GM12878 (cell line): ENCODE measurements at regions not wholly inside any gene's neighbourhood (a gene's known extent, or its start where the extent isn't known, plus 50 kb on each side); places are given as distances from the start of the nearest gene placed in this dataset.

Experiments used
- ATAC-seq: fragments of 200-7000 bp; cut with Tn5 transposase; 3 replicates; pipeline ENCODE4 v1.9.1; 2020; ENCODE audit warnings: mild to moderate bottlenecking, moderate library complexity
- BruUV-seq: library from RNA; stranded (reverse); fragments of 400-500 nt; replicated peaks from 2 replicates; lab custom pipeline; 2021; lab: Mats Ljungman, UMichigan
- CTCF ChIA-PET: fragments of 300-600 bp; sonication (Branson Sonifier 250); formaldehyde crosslinking; extraction: SDS; loops from one replicate; lab custom pipeline; 2021; ENCODE audit warnings: inconsistent platforms; lab: Yijun Ruan, JAX
- POLR2A ChIA-PET: fragments of 350-600 bp; formaldehyde crosslinking; extraction: SDS; loops from one replicate; lab custom pipeline; 2021; ENCODE audit warnings: inconsistent platforms; lab: Charles Lee
- RAD21 ChIA-PET: fragments of 300-600 bp; sonication (Branson Sonifier 250); formaldehyde crosslinking; loops from one replicate; lab custom pipeline; 2023; ENCODE audit warnings: antibody characterized with exemption; ENCODE audit not compliant: unreplicated experiment; lab: Charles Lee
- SMC1A ChIA-PET: fragments of 300-600 bp; sonication (Branson Sonifier 250); formaldehyde crosslinking; loops from one replicate; lab custom pipeline; 2023; ENCODE audit not compliant: unreplicated experiment, uncharacterized antibody; lab: Charles Lee
- DNase-seq: peaks from one replicate; pipeline ENCODE4 v3.0.0-alpha.2; 2011; ENCODE audit warnings: low read depth, low spot score
- FAIRE-seq: peaks from 3 replicates; lab custom pipeline; 2011; peaks lifted over from hg19 to GRCh38; lab: Jason Lieb, UNC
- H2AFZ ChIP-seq: 2 replicates; pipeline ENCODE4 v1.6.0; 2011; ENCODE audit warnings: low read depth, low read length, control low read depth; ENCODE audit not compliant: control insufficient read depth
- H3K27ac ChIP-seq: 2 replicates; pipeline ENCODE4 v1.5.1; 2011; ENCODE audit warnings: control low read depth; ENCODE audit not compliant: control insufficient read depth, insufficient read depth
- H3K27me3 ChIP-seq, 2 experiments: replicated peaks in 1 of 2; 2 replicates each; pipeline versions ENCODE4 v1.6.0 to v1.6.1; 2011; ENCODE audit warnings: low read length in 1 of 2; ENCODE audit not compliant: control insufficient read depth in 2 of 2, insufficient read depth in 2 of 2
- H3K36me3 ChIP-seq, 2 experiments: 2 replicates each; pipeline ENCODE4 v1.5.1; 2011; ENCODE audit warnings: low read length in 1 of 2; ENCODE audit not compliant: control insufficient read depth in 2 of 2, insufficient read depth in 2 of 2
- H3K4me1 ChIP-seq: 2 replicates; pipeline ENCODE4 v1.6.1; 2011; ENCODE audit warnings: mild to moderate bottlenecking, low read length, moderate library complexity, mixed read lengths; ENCODE audit not compliant: control insufficient read depth, insufficient read depth
- H3K4me2 ChIP-seq: 2 replicates; pipeline ENCODE4 v1.6.0; 2011; ENCODE audit warnings: control low read depth; ENCODE audit not compliant: control insufficient read depth, insufficient read depth
- H3K4me3 ChIP-seq: fragments of 200-600 bp; sonication (generic); 2 replicates; pipeline ENCODE4 v1.5.1; 2016
- H3K79me2 ChIP-seq: 2 replicates; pipeline ENCODE4 v1.6.0; 2011; ENCODE audit warnings: low read length; ENCODE audit not compliant: control insufficient read depth, insufficient read depth
- H3K9ac ChIP-seq: 2 replicates; pipeline ENCODE4 v1.8.0; 2011; ENCODE audit warnings: low read length, control low read depth, mixed read lengths; ENCODE audit not compliant: control insufficient read depth, insufficient read depth
- H3K9me3 ChIP-seq: replicated peaks from 3 replicates; pipeline ENCODE4 v1.5.1; 2011; ENCODE audit warnings: mild to moderate bottlenecking, low read length; ENCODE audit not compliant: control insufficient read depth, insufficient read depth
- H4K20me1 ChIP-seq: 2 replicates; pipeline ENCODE4 v1.6.0; 2011; ENCODE audit not compliant: control insufficient read depth, insufficient read depth
- CEBPZ ChIP-seq: fragments of 150-350 bp; IDR thresholded peaks from 2 replicates; pipeline ENCODE4 v1.6.1; 2016; ENCODE audit warnings: low read depth, low read length
- E2F8 ChIP-seq: fragments of 450-650 bp; IDR thresholded peaks from 2 replicates; pipeline ENCODE4 v1.6.1; 2018; ENCODE audit warnings: mild to moderate bottlenecking, low read depth, moderate library complexity; ENCODE audit not compliant: partially characterized antibody
- ETV6 ChIP-seq, 2 experiments: fragments of 450-650 bp in 1 of 2; IDR thresholded peaks in 1 of 2; conservative IDR thresholded peaks in 1 of 2; 2 replicates each; pipeline ENCODE4 v1.6.1; 2014; ENCODE audit warnings: antibody characterized with exemption in 1 of 2, borderline replicate concordance in 1 of 2, low read depth in 1 of 2, mild to moderate bottlenecking in 1 of 2, moderate library complexity in 1 of 2
- HDGF ChIP-seq: fragments of 450-650 bp; IDR thresholded peaks from 2 replicates; pipeline ENCODE4 v1.6.1; 2016; ENCODE audit warnings: antibody characterized with exemption
- ZBED1 ChIP-seq: IDR thresholded peaks from 2 replicates; pipeline ENCODE4 v1.6.1; 2016; ENCODE audit warnings: borderline replicate concordance
- WGBS: methylation state at CpG from one replicate; pipeline ENCODE4 v1.1.6; 2016; ENCODE audit warnings: low lambda C conversion rate; ENCODE audit not compliant: insufficient replicate concordance, insufficient coverage; ENCODE audit errors: missing lambda C conversion rate; 5-methylcytosine and 5-hydroxymethylcytosine counted together
- in situ Hi-C: fragments of 300-500 bp; cut with MboI; formaldehyde crosslinking; loops from 9 replicates; pipeline ENCODE4 v1.14.3; 2018; ENCODE audit warnings: mixed read lengths
- intact Hi-C: fragments of 100-400 bp; cut with micrococcal nuclease; formaldehyde crosslinking; loops from one replicate; pipeline ENCODE4 v1.14.2; 2022; ENCODE audit not compliant: unreplicated experiment
- TF ChIP-seq, protein P1 (sequence below): IDR thresholded peaks from 2 replicates; pipeline ENCODE4 v1.6.1; 2011; ENCODE audit warnings: borderline replicate concordance, low read depth, mild to moderate bottlenecking, moderate library complexity, mixed read lengths, low read length; ENCODE audit not compliant: insufficient read depth; ENCODE audit errors: extremely low read length
- TF ChIP-seq, protein P2 (sequence below): IDR thresholded peaks from 2 replicates; pipeline ENCODE4 v1.6.1; 2011; ENCODE audit warnings: borderline replicate concordance, low read depth, mild to moderate bottlenecking, moderate library complexity, low read length; ENCODE audit not compliant: insufficient read depth, poor library complexity, severe bottlenecking

- RAD21 ChIA-PET: no interaction called here
- intact Hi-C loops: no loop called here
- 23% methylated on average over 7 of the region's 7 CpGs for WGBS
- no peaks in the 10 kb centered on the region for H4K20me1 ChIP-seq
- no peaks in the 10 kb centered on the region for H3K4me1 ChIP-seq
- H3K9ac ChIP-seq: no peak overlapping the region
- H3K9me3 ChIP-seq: no peaks in the 10 kb centered on the region; the same call in 2 of the 3 replicates
- BruUV-seq: no TSS peak
- no peaks in the 10 kb centered on the region for H3K79me2 ChIP-seq
- no peaks in the 10 kb centered on the region for H3K36me3 ChIP-seq
- in situ Hi-C loops: no loop called here
- no peak overlapping the region for H3K4me2 ChIP-seq
- H3K27ac ChIP-seq: no peak overlapping the region
- no peaks in the 10 kb centered on the region for H3K27me3 ChIP-seq
- H3K4me3 ChIP-seq: no peak overlapping the region
- FAIRE-seq: no peak
- no peak overlapping the region for H2AFZ ChIP-seq
- no peak for TF ChIP-seq E2F8
- peak in 1 of 2 experiments; percentile 29; a peak in 1 of 4 replicates for TF ChIP-seq ETV6 (conservative IDR thresholded peaks at IDR 0.05 in 1 of 2, IDR thresholded peaks at IDR 0.05 in 1 of 2; ENCODE audit: borderline replicate concordance in 1 of 2, low read depth in 1 of 2)
- CTCF ChIA-PET: no interaction called here
- DNase-seq: no peak
- SMC1A ChIA-PET: no interaction called here
- ATAC-seq: no peak
- POLR2A ChIA-PET: no interaction called here
These were observed 680.2 kb upstream of the GHITM start for GRCh38 chr10:83459124-83459523.

DNA sequence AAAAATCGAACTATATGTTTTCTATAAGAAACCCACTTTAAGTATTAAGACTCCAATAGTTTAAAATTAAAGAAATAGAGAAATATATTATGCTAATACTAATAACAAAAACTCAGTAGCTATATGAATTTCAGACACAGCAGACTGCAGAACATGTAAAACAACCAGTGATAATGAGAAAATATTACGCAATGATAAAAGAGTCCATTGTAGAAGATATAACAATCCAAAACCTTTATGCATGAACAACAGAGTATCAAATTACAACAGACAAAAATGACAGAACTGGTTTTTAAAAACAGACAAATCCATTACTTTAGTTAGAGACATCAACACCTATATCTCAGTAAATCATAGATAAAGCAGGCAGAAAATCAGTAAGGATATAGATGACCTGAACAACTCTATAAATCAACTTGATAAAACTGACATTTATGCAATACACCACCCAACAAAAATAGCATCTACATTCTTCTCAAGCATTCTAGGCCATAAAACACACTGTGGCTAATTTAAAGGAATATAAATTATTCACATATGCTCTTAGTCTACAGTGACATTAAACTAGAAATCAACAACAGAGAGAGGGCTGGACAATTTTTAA lies 669.5 kb upstream of the GHITM start:
- Histone ChIP-seq H3K36me3 (no peaks in the 10 kb centered on the region), H3K4me3 (no peak overlapping the region), H3K27me3 (no peaks in the 10 kb centered on the region), H3K9ac (no peak overlapping the region), H3K79me2 (no peaks in the 10 kb centered on the region), H3K4me1 (no peaks in the 10 kb centered on the region), H3K9me3 (no peaks in the 10 kb centered on the region), H3K27ac (no peak overlapping the region), H4K20me1 (no peaks in the 10 kb centered on the region), H3K4me2 (no peak overlapping the region), H2AFZ (no peak overlapping the region)
- DNase-seq (no peak), FAIRE-seq (no peak), ATAC-seq (no peak)
- ChIA-PET RAD21 (no interaction called here), POLR2A (no interaction called here), CTCF (no interaction called here), SMC1A (no interaction called here)
- no TSS peak for BruUV-seq
- intact Hi-C loops (no loop called here), in situ Hi-C loops (no loop called here)
- 17% methylated on average over 2 of the region's 2 CpGs for WGBS
- TF ChIP-seq, protein P1, sequence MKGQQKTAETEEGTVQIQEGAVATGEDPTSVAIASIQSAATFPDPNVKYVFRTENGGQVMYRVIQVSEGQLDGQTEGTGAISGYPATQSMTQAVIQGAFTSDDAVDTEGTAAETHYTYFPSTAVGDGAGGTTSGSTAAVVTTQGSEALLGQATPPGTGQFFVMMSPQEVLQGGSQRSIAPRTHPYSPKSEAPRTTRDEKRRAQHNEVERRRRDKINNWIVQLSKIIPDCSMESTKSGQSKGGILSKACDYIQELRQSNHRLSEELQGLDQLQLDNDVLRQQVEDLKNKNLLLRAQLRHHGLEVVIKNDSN: no peak
- no peak for TF ChIP-seq HDGF
- TF ChIP-seq CEBPZ: no peak
- no peak for TF ChIP-seq ZBED1
- TF ChIP-seq, protein P2, sequence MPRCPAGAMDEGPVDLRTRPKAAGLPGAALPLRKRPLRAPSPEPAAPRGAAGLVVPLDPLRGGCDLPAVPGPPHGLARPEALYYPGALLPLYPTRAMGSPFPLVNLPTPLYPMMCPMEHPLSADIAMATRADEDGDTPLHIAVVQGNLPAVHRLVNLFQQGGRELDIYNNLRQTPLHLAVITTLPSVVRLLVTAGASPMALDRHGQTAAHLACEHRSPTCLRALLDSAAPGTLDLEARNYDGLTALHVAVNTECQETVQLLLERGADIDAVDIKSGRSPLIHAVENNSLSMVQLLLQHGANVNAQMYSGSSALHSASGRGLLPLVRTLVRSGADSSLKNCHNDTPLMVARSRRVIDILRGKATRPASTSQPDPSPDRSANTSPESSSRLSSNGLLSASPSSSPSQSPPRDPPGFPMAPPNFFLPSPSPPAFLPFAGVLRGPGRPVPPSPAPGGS: no peak
